C4-2B (cell line): ENCODE measurements at regions not wholly inside any gene's neighbourhood (a gene's known extent, or its start where the extent isn't known, plus 50 kb on each side); places are given as distances from the start of the nearest gene placed in this dataset.

Experiments used
- CTCF ChIP-seq: fragments of 450-650 bp; conservative IDR thresholded peaks from 2 replicates; pipeline ENCODE4 v1.5.1; 2017; ENCODE audit warnings: mild to moderate bottlenecking
- ZFX ChIP-seq: fragments of 450-650 bp; IDR thresholded peaks from 2 replicates; pipeline ENCODE4 v1.6.1; 2017

- TF ChIP-seq CTCF (no peak), ZFX (no peak)
These were observed 103.2 kb upstream of the KIRREL3 start for GRCh38 chr11:127103586-127104388.
